Hematopoietic multipotent progenitor cell treated with erythropoietin and hydrocortisone succinate and interleukin-3 and kit ligand, for 6 days (in vitro differentiated cells): ENCODE measurements at regions not wholly inside any gene's neighbourhood (a gene's known extent, or its start where the extent isn't known, plus 50 kb on each side); places are given as distances from the start of the nearest gene placed in this dataset.

Experiments
- DNase-seq: peaks from one replicate; pipeline ENCODE4 v3.0.0-alpha.2; 2015

DNA sequence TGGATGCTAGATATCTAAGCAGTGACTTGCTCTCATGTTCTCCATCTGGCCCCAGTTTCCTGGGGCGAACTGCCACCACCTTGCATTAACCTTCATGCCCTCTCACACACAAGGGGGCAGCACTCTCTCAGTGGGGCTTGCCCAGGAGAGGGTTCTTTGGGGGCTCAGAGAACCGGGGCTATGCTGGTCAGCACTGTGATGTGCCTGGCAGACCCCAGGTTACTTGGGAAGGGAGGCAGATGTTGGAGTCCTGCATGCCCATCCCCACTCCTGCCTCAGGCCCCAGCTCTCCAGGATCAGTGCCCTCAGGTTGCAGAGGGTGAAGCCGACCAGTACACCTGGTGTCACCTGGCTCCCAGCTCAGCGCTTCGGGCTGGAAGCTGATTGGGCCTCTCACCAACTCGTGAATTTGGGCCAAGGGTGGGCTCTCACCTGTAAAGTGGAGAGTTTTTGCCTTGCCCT is 396.2 kb upstream of the HS6ST1 start:
- DNase-seq = peak; percentile 50

- DNase-seq = no peak
Measured at GRCh38 chr2:128715360-128715759, 396.7 kb upstream of the HS6ST1 start.

- DNase-seq = no peak
Measured at GRCh38 chr2:128716299-128716721, 397.6 kb upstream of the HS6ST1 start.

DNA sequence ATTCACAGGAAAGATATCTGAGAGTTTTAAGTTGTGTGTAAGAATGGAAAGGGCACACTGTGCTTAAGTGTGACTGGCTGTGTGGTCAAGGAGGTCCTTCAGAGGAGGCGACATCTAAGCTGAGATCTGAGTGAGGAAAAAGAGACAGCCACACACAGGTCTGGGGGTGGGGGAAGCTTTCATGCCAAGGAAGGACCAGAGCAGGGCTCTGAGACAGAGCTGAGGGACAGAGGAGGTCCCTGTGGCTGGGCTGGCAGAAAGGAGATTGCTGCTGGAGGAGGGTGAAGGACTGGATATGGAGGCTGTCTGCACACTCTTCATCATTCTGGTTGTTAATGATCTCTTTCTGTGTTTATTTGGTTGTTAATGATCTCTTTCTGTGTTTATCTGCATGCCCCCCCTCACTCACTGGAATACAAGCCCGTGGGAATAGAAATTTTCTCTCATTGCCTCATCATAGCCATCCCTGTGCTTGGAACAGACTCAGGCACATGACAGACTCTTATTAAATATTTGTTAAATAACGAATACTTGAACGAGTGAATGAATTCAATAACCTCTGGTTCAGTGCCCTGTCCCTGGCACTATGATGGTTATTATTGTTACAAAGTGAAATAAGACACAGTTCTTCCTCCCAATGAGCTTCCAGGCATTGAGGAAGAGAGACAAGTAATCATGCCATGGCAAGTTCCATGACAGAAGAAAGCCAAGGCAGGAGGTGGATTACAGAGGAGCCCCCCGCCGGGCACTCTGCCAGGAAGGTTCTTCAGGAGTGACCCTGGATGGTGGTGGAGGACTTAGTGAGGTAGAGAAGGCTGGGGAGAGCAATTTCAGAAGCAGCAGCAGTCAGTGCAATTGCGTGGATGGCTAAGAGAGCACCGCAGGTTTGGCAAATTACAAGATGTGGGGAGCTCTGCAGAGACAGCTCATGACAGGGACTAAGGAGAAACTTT is 399.4 kb upstream of the HS6ST1 start:
- no peak for DNase-seq

- no peak for DNase-seq
Measured at GRCh38 chr2:128720080-128721022, 401.7 kb upstream of the HS6ST1 start.

GRCh38 chr2:128721096-128721495 is 402.4 kb upstream of the HS6ST1 start:
- no peak for DNase-seq

DNA sequence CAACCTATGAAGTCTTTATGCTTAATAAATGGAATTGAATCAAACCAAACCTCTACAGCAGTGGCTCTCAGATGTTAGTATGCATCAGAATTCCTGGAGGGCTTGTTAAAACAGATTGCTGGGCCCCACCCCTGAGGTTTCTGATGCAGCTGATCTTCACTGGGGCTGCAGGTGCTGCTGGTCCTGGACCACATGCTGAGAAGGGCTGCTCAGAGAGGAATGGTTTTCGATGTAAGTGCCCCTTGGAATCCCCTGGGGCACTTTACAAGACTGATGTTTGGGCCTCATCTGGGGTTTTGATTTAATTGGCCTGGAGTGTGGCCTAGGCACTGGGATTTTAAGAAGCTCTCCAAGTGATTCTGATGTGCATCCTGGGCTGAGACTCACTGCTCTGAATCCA is 403.8 kb upstream of the HS6ST1 start:
- DNase-seq = no peak

- DNase-seq = no peak
Measured at GRCh38 chr2:128724547-128724946, 405.9 kb upstream of the HS6ST1 start.

- no peak for DNase-seq
Measured at GRCh38 chr2:128724972-128725371, 406.3 kb upstream of the HS6ST1 start.

DNA sequence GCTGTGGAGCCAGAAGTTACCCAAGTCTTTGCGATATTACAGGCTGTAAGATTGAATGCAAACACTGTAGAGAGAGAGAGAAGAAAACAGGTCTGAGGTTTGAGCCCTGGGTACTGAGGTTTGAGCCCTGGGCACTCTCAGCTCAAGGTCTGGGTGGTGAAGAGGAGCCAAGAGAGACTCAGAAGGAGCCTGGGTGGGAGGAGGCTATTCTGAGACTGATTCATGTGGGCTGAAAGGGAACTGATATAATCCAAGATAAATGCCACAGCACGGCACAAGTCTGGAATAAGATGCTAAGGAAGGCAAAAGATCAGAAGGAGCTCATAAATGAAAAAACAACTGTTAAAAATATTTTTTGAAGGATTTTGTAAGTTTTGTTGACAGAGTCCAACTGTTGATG is 407.6 kb upstream of the HS6ST1 start:
- no peak for DNase-seq

DNA sequence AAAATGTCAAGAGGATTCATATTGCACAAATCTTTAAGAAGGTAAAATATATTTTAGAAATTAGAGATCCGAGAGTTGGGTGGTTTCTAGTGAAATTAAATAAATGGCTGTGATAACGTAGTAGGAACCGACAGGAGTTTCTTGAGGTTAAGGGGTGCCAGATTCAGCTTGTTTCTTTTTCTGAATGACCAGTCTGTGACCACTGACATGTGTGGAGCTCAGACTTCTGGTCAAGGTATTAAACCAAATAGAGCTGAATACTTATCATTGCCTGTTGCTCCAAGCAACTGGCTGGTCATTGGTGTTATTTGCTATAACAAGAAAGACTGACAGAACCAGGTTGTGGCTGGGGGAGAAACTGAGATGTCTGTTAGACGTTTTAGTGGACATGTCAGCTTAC is 408.2 kb upstream of the HS6ST1 start:
- DNase-seq = no peak

DNA sequence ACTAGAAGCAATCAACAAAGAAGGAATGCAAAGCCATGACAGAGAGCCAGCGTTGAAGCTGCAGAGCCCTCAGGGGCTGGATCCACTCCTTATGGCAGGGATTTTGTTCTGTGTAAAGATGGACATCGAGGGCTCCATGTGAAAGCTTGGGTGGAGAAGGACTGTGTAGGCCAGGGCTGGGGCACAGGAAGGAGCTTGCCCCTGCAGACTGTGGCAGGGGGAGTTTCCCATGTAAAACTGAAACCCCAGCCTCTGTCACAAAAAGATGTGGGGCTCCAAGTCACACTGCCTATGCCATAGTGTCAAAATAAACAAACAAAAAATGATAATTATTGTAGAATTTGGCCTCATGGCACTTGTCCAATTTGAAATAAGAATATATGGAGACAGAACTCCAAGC is 408.7 kb upstream of the HS6ST1 start:
- DNase-seq = no peak

- DNase-seq = peak; percentile 74
Measured at GRCh38 chr2:128727914-128728313, 409.2 kb upstream of the HS6ST1 start.

DNA sequence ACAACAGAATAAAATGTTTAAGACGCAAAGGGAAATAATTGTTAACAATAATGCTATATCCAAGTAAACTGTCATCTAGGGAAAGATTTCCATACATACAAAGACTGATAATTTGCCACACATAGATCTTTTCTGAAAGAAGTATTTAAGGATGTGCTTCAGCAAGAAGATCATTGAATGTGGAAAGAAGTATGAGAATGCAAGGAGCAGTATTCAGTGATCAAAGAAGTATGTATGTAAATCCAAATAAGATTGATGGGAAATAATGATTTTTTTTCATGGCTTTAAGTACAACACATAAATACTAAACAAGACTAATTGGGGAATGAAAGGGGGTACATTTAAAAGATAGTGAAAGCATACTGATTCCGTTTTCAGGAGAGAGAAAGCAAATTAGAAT is 410.4 kb upstream of the HS6ST1 start:
- no peak for DNase-seq

DNA sequence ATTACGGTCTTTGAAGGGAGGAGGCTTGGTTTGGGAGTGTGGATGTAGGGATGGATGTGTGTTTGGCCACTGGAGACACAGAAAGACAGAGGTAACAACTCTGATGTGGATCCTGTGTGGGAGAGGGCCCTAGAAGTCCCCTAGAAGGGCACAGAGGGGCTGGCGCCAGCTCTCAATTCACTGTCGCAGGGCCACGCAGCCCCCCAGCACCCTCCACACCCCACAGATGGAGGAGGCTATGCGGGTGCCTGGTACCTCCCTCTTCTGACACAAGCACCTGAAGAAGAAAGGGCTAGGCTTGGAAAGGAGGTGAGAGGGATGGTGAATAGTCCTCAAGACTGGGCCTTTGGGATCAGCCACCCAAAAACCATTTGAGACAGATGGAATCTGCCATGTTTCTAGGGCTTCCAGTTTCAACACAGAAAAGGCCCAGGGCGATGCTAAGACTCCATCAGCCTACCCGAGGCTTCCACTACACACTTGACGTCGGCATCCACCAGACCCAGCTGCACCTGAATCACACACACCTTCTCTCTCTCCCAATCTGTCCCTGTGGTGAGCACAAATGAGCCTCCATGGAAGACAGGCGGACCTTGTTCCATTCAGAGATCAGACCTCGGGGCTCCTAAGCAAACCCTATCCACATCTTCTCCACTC is 413.5 kb upstream of the HS6ST1 start:
- DNase-seq = no peak

- peak; percentile 47 for DNase-seq
Measured at GRCh38 chr2:128732976-128733431, 414.3 kb upstream of the HS6ST1 start.

GRCh38 chr2:128733450-128733849 is 414.8 kb upstream of the HS6ST1 start:
- no peak for DNase-seq

DNA sequence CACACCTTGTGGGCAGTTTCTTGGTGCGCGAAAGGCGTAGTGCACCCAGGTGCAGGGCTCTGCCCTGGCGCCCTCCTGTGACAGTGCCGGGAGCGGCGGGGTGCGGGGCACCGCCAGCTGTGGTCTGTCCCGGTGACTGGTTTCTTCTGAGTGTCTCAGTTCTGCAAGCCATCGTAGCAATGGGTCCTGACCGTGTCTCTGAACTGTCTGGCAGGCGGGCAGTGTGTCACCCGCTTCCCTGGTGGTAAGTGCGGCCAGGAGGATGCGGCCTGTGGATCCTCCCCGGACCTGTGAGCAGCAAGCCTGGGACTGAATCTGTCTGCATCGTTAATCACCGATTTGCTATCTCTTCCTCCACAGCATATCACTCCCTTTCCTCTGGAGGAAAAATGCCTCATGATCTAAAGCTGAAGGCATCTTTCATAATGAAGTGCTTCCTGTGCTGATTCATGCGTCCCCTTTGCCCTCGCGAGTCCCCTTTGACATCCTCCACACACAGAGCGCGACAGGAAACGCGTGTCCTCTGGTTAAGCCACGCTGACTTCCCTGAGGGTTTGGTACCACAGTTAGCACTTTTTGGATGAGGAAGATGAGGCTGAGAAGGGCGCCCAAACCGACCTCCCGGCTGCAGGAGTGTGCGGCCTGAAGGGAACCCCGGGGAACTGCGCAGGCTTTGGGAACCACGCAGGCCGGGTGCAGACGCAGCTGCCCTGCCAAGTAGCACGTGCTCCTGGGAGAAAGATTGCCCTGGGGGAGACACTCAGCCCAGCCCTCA is 416.0 kb upstream of the HS6ST1 start:
- DNase-seq = peak; percentile 67

DNA sequence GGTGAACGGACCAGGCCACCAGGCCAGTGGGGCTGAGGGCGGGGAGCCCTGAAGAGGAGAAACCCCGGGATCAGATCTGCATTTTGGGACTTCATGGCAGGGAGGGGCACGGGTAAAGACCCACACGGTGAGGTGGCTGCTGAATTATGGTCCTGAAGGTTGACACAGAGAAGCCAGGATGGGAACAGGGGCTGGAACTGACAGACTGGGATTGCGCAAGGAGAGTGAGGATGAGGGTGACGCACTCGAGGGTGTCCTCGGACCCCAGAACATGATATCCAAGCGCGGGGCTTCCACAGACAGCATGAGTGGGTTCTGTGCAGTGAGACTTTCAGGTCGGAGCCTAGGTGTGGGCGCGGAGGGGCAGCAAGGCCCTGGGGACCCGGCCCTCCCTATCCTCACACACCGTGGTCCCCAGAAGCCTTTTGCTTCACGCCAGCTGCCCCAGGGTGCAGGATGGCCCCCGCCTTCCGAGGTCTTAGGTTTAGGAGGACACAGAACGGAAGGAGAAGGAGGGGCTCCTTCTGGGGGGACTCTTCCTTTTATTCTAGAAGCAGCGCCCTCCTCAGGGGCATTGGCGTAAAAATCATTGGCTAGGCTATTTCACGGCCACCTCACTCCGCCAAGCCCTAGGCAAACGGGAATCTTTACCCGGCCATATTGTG is 416.8 kb upstream of the HS6ST1 start:
- DNase-seq = no peak

DNA sequence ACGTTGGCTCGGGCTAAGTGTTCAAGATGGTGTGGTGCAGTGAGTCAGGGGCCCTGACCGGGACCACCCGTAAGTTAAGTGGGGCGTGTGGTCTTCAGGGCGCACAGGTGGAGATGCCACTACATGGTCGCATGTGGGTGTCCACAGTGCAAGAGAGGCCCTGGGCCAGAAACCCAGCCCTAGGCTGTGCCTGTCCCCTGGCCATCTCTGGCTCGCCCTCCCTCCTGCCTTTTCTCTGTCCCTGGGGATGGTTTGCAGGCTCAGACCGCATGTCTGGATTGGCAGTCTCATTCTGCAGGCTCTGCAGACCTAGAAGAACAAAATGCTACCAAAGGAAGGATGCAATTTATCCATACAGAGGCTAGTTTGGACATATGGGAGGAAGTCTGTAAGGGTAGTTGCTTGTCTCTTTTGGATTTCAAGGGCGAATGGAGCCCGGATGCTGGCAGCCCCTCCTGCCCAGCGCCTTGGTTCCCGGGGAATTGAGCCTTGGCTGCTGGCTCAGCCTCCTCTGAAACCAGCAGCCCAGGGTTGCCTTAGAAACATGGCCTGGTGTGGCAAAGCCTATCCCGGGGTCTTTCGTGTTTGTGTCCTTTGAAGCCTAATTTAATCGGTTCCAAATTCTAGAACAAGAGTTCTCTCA is 417.5 kb upstream of the HS6ST1 start:
- DNase-seq = no peak
